Endothelial cell of umbilical vein (primary cell): ENCODE measurements at regions not wholly inside any gene's neighbourhood (a gene's known extent, or its start where the extent isn't known, plus 50 kb on each side); places are given as distances from the start of the nearest gene placed in this dataset.

ENCODE experiments used
- BruUV-seq: library from RNA; stranded (reverse); fragments of 400-500 nt; replicated peaks from 2 replicates; lab custom pipeline; 2021; lab: Mats Ljungman, UMichigan
- CTCF ChIA-PET: fragments of 300-600, 350-600 bp; sonication (Branson Sonifier 250); formaldehyde crosslinking; loops from one replicate; lab custom pipeline; 2021; ENCODE audit warnings: antibody characterized with exemption, inconsistent platforms; lab: Charles Lee
- POLR2A ChIA-PET: fragments of 300-600, 350-600 bp; sonication (Branson Sonifier 250); formaldehyde crosslinking; loops from one replicate; lab custom pipeline; 2021; ENCODE audit warnings: antibody characterized with exemption, inconsistent platforms; lab: Charles Lee
- DNase-seq: peaks from one replicate; pipeline ENCODE4 v3.0.0-alpha.2; 2011; ENCODE audit warnings: low read depth, low spot score
- FAIRE-seq: peaks from 2 replicates; lab custom pipeline; 2011; peaks lifted over from hg19 to GRCh38; lab: Jason Lieb, UNC
- H2AFZ ChIP-seq: 2 replicates; pipeline ENCODE4 v1.6.0; 2012; ENCODE audit warnings: low read depth, low read length, control low read depth, inconsistent platforms
- H3K27ac ChIP-seq: 2 replicates; pipeline ENCODE4 v1.5.1; 2011; ENCODE audit warnings: low read depth, mild to moderate bottlenecking, control low read depth, low read length, moderate library complexity; ENCODE audit not compliant: insufficient read depth
- H3K27me3 ChIP-seq, 2 experiments: 2 replicates each; pipeline versions ENCODE4 v1.6.0 to v1.6.1; 2011; ENCODE audit warnings: low read length in 2 of 2, mixed read lengths in 1 of 2; ENCODE audit not compliant: control insufficient read depth in 2 of 2, insufficient read depth in 2 of 2
- H3K36me3 ChIP-seq, 2 experiments: 2 replicates in 1 of 2; 3 replicates in 1 of 2; pipeline ENCODE4 v1.5.1; 2011; ENCODE audit warnings: low read length in 2 of 2, mild to moderate bottlenecking in 1 of 2, moderate library complexity in 1 of 2; ENCODE audit not compliant: control insufficient read depth in 2 of 2, insufficient read depth in 2 of 2; ENCODE audit errors: extremely low read depth in 1 of 2
- H3K4me1 ChIP-seq: 3 replicates; pipeline ENCODE4 v1.5.1; 2011; ENCODE audit warnings: mild to moderate bottlenecking, low read length; ENCODE audit not compliant: control insufficient read depth, insufficient read depth; ENCODE audit errors: extremely low read depth
- H3K4me2 ChIP-seq: 2 replicates; pipeline ENCODE4 v1.6.1; 2011; ENCODE audit warnings: low read length, control low read depth, mixed read lengths; ENCODE audit not compliant: insufficient read depth
- H3K4me3 ChIP-seq, 3 experiments: fragments of 200-600 bp in 1 of 3; sonication (generic), shearing (Covaris generic) in 1 of 3; replicated peaks in 1 of 3; 2 replicates each; pipeline ENCODE4 v1.5.1; 2011 to 2016; ENCODE audit warnings: control low read depth in 3 of 3, low read length in 3 of 3, mild to moderate bottlenecking in 2 of 3, inconsistent platforms in 1 of 3, low read depth in 1 of 3, moderate library complexity in 1 of 3; ENCODE audit not compliant: insufficient read depth in 1 of 3
- H3K79me2 ChIP-seq: 2 replicates; pipeline ENCODE4 v1.6.0; 2012; ENCODE audit warnings: low read length, inconsistent platforms; ENCODE audit not compliant: control insufficient read depth, insufficient read depth
- H3K9ac ChIP-seq: replicated peaks from 2 replicates; pipeline ENCODE3; 2011; ENCODE audit warnings: low read length, control low read depth; ENCODE audit not compliant: insufficient read depth; ENCODE audit errors: extremely low read depth
- H3K9me1 ChIP-seq: replicated peaks from 3 replicates; pipeline ENCODE4 v1.6.0; 2011; ENCODE audit warnings: mild to moderate bottlenecking, low read length; ENCODE audit not compliant: control insufficient read depth, insufficient read depth; ENCODE audit errors: extremely low read depth
- H3K9me3 ChIP-seq: replicated peaks from 2 replicates; pipeline ENCODE4 v1.5.1; 2012; ENCODE audit warnings: low read length, inconsistent platforms; ENCODE audit not compliant: control insufficient read depth, insufficient read depth
- H4K20me1 ChIP-seq: replicated peaks from 2 replicates; pipeline ENCODE3; 2011; ENCODE audit warnings: mild to moderate bottlenecking, low read length; ENCODE audit not compliant: control insufficient read depth, insufficient read depth; ENCODE audit errors: extremely low read depth
- EZH2 ChIP-seq: IDR thresholded peaks from 2 replicates; pipeline ENCODE4 v1.6.1; 2012; ENCODE audit warnings: borderline replicate concordance, low read depth, mild to moderate bottlenecking, moderate library complexity, low read length, inconsistent platforms; ENCODE audit not compliant: severe bottlenecking
- FOS ChIP-seq: IDR thresholded peaks from 2 replicates; pipeline ENCODE4 v1.6.1; 2011; ENCODE audit warnings: mild to moderate bottlenecking, low read length, moderate library complexity, borderline replicate concordance; ENCODE audit not compliant: insufficient read depth
- GATA2 ChIP-seq: IDR thresholded peaks from 2 replicates; pipeline ENCODE4 v1.7.0; 2011; ENCODE audit warnings: low read depth, mild to moderate bottlenecking, moderate library complexity, mixed read lengths, low read length; ENCODE audit not compliant: insufficient read length, insufficient read depth
- JUN ChIP-seq: IDR thresholded peaks from 2 replicates; pipeline ENCODE4 v1.6.1; 2011; ENCODE audit warnings: borderline replicate concordance, low read depth; ENCODE audit not compliant: insufficient read length, insufficient read depth
- MYC ChIP-seq: IDR thresholded peaks from one replicate; pipeline ENCODE4 v1.6.1; 2011; ENCODE audit warnings: mild to moderate bottlenecking, low read depth, low read length
- POLR2A ChIP-seq: IDR thresholded peaks from 2 replicates; pipeline ENCODE4 v1.6.1; 2012; ENCODE audit warnings: low read depth, mild to moderate bottlenecking, control low read depth, low read length
- POLR2AphosphoS5 ChIP-seq: IDR thresholded peaks from 2 replicates; pipeline ENCODE4 v1.6.1; 2012; ENCODE audit warnings: low read depth, mild to moderate bottlenecking, control low read depth, low read length, moderate library complexity; ENCODE audit not compliant: insufficient read depth
- dilution Hi-C: fragments of 300-500 bp; cut with MboI; formaldehyde crosslinking; loops from one replicate; pipeline ENCODE4 v1.15.0; 2019; ENCODE audit warnings: low sequenced_read_pairs; ENCODE audit not compliant: extremely low pct_ligation_motif_present
- intact Hi-C: fragments of 100-400 bp; cut with micrococcal nuclease; formaldehyde crosslinking; loops from one replicate; pipeline ENCODE4 v1.10.0; 2022
- TF ChIP-seq, protein P1 (sequence below), 2 donors: IDR thresholded peaks; 1 replicate in 1 of 2; 2 replicates in 1 of 2; pipeline ENCODE4 v1.5.1; 2011; ENCODE audit warnings: low read length in 2 of 2, mild to moderate bottlenecking in 2 of 2, moderate library complexity in 2 of 2, control low read depth in 1 of 2, inconsistent platforms in 1 of 2, low read depth in 1 of 2; ENCODE audit not compliant: insufficient read depth in 1 of 2; ENCODE audit errors: extremely low read depth in 1 of 2
- TF ChIP-seq, protein P2 (sequence below): IDR thresholded peaks from 2 replicates; pipeline ENCODE4 v1.6.1; 2011; ENCODE audit not compliant: insufficient read depth, insufficient read length

DNA sequence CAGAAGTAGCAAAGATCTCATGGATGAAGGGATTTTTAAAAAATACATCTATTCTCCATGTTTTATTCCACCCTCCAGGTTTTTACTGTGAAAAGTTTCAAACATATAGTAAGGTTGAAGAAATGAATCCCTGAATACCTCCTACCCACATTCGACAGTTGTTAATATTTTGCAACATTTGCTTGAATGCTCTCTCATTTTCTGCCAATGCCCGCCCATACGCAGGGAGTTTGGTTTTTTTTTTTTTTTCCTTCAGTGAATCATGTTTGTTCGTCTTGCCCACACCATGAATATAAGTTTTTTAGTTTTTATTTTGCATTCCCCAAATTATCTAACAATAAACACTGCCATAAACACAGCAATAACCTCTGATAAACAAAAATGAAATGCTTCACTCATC is 82.9 kb downstream of the MAP1LC3B2 start:
- Histone ChIP-seq H3K9ac (no peak overlapping the region), H3K4me3 (no peak overlapping the region), H4K20me1 (no peaks in the 10 kb centered on the region), H3K79me2 (no peaks in the 10 kb centered on the region), H3K27ac (no peak overlapping the region), H3K9me1 (no peaks in the 10 kb centered on the region), H3K4me2 (no peak overlapping the region), H3K27me3 (peaks cover 0 to 2% of the 10 kb centered on the region in 2 experiments), H3K4me1 (no peaks in the 10 kb centered on the region), H3K36me3 (no peaks in the 10 kb centered on the region), H3K9me3 (no peaks in the 10 kb centered on the region), H2AFZ (no peak overlapping the region)
- ChIA-PET POLR2A (no interaction called here), CTCF (no interaction called here)
- TF ChIP-seq MYC (no peak), GATA2 (no peak), EZH2 (no peak)
- TF ChIP-seq, protein P1, sequence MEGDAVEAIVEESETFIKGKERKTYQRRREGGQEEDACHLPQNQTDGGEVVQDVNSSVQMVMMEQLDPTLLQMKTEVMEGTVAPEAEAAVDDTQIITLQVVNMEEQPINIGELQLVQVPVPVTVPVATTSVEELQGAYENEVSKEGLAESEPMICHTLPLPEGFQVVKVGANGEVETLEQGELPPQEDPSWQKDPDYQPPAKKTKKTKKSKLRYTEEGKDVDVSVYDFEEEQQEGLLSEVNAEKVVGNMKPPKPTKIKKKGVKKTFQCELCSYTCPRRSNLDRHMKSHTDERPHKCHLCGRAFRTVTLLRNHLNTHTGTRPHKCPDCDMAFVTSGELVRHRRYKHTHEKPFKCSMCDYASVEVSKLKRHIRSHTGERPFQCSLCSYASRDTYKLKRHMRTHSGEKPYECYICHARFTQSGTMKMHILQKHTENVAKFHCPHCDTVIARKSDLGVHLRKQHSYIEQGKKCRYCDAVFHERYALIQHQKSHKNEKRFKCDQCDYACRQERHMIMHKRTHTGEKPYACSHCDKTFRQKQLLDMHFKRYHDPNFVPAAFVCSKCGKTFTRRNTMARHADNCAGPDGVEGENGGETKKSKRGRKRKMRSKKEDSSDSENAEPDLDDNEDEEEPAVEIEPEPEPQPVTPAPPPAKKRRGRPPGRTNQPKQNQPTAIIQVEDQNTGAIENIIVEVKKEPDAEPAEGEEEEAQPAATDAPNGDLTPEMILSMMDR (IDR thresholded peaks at IDR 0.05; ENCODE audit: extremely low read depth in 1 of 2, insufficient read depth in 1 of 2, low read depth in 1 of 2, low read length in 2 of 2) = no peak
- DNase-seq = no peak
- dilution Hi-C loops (no loop called here), intact Hi-C loops (no loop called here)
- FAIRE-seq = no peak
- no TSS peak for BruUV-seq

DNA sequence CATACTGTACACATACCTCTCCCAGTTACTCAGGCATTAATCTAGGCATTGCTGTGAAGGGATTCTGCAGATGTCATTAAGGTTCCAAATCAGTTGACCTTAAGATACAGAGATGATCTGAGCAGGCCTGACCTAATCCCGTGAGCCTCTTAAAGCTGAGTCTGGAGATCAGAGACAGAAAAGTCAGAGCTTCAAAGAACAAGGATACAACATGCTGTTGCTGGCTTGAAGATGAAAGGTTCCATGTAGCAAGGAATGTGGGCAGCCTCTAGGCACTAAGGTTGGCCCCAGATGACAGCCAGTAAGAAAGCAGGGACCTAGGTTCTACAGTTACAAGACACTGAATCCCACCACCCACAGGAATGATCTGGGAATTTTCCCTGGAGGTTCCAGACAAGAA is 81.1 kb downstream of the MAP1LC3B2 start:
- no peak overlapping the region for H3K27ac ChIP-seq
- no peaks in the 10 kb centered on the region for H3K9me1 ChIP-seq
- FAIRE-seq (no peak), DNase-seq (no peak)
- no peak overlapping the region for H3K4me3 ChIP-seq
- H3K4me2 ChIP-seq = no peak overlapping the region
- intact Hi-C loops = no loop called here
- no peaks in the 10 kb centered on the region for H3K9me3 ChIP-seq
- no peaks in the 10 kb centered on the region for H3K27me3 ChIP-seq
- dilution Hi-C loops = no loop called here
- CTCF ChIA-PET = no interaction called here
- POLR2A ChIA-PET = no interaction called here
- no peaks in the 10 kb centered on the region for H3K79me2 ChIP-seq
- H4K20me1 ChIP-seq = no peaks in the 10 kb centered on the region
- no peaks in the 10 kb centered on the region for H3K4me1 ChIP-seq
- no peaks in the 10 kb centered on the region for H3K36me3 ChIP-seq
- no TSS peak for BruUV-seq
- no peak overlapping the region for H2AFZ ChIP-seq
- H3K9ac ChIP-seq = no peak overlapping the region
- TF ChIP-seq, protein P1 (IDR thresholded peaks at IDR 0.05; ENCODE audit: extremely low read depth in 1 of 2, insufficient read depth in 1 of 2, low read depth in 1 of 2, low read length in 2 of 2) = no peak
- TF ChIP-seq, protein P2, sequence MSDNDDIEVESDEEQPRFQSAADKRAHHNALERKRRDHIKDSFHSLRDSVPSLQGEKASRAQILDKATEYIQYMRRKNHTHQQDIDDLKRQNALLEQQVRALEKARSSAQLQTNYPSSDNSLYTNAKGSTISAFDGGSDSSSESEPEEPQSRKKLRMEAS = no peak
- TF ChIP-seq GATA2 = no peak
- no peak for TF ChIP-seq EZH2
- TF ChIP-seq MYC = no peak
- no peak for TF ChIP-seq FOS
- no peak for TF ChIP-seq POLR2AphosphoS5
- no peak for TF ChIP-seq JUN
- TF ChIP-seq POLR2A = no peak
